ENCODE measurements at regions not wholly inside any gene's neighbourhood (a gene's known extent, or its start where the extent isn't known, plus 50 kb on each side); places are given as distances from the start of the nearest gene placed in this dataset.

DNA sequence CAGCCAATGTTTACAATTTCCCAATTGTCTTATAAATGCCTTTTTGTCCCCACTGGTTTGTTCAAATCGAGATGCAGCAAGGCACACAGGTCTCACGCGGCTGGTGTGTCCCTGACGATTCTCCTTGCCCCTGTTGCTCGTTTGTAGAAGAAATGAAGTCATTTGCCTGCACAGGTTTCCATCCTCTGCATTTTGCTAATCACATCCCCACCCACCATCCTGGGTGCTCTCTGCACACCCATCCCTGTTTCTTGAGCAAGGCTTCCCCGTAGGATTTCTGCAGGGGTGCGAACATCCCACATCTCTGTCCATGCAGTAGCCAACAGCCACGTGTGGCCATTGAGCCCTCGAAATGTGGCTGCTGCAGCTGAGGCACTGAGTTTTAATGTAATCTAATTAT is 59.8 kb upstream of the SOX1 start:
- no peak for DNase-seq

DNA sequence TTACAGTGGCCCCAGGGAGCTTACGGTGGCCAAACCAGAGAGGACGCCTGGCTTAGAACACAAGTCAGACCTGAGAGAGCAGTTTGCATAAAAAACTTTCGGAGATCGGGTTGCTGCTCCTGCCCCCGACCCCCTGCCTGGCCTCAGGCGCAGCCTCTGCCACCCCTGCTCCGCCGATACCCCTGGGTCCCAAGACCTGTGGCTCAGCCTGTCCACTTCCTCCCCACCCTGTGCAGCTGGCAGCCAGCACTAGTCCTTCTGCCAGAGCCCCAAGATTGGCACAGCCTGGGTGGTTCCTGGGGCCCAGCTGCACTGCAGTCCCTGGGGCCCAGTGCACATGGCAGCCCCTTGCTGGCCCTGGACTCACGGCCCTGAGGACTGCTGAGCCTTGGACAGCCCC is 56.2 kb upstream of the SOX1 start:
- DNase-seq = no peak

DNA sequence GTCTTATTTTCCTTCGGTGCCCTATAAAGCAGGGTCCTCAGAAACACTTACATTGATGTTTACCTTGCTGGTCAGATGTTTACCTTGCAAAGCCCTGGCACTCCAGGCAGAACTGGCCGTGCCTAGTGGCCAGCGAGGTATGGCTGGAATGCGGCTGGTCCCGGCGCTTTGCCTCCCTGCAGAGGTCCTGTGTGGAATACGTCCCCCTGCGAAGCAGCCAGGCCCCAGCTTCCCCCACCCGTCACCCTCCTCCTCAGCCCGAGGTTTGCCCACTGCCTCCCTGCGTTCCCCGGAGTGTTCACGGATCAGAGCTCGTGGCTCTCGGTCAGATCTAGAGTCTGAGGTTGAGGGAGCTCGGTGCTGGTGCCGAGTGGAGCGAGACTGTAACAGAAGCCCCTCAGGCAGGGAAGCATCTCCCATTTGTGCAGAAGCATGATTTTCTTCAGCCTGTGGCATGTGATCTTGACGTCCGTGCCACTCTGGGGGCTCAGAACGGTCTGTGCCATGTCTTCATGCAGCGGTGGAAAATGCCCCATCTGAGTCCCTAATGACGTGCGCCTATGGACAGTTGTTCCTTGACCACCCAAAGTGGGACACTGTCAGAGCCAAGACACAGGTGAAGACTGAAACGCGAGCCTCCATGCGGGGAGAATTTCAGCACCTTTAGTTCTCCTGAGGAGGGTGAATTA is 54.8 kb upstream of the SOX1 start:
- no peak for DNase-seq

DNA sequence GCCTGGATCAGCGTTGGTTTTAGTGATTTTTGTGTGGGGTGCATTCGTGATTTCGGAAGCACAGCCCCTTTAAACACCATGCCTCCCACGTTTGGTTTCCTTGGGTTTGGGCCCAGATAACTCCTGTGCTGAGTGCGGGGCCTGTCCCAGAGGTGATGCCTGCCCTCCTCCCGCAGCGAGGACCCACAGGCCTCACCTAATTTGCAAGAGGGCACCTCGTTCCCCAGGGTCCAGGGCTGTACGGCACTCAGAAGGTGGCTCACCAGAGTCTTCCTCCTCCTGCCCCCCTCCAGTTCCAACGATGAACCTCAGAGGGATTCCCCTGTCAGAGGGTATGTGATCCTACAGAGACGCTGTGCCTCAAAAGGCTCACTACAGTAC is 54.3 kb upstream of the SOX1 start:
- DNase-seq = no peak

DNA sequence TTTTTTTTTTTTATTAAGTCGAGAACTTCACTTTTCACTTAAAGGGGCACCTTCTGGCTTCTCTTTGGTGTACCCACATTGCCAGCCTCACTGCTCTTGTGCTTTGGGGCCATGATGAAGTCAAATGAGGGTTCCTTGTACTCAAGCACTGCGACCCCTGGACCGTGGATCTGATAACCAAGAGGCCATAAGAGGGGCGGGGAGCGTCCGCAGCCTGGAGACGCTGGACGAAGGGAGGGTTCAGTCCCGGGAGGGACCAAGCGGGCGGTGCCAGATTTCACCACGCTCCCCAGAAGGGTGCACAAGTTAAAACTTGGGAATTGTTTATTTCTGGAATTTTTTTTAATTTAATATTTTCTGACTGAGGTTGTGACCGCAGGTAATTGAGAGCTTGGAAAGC is 53.3 kb upstream of the SOX1 start:
- DNase-seq = no peak

DNA sequence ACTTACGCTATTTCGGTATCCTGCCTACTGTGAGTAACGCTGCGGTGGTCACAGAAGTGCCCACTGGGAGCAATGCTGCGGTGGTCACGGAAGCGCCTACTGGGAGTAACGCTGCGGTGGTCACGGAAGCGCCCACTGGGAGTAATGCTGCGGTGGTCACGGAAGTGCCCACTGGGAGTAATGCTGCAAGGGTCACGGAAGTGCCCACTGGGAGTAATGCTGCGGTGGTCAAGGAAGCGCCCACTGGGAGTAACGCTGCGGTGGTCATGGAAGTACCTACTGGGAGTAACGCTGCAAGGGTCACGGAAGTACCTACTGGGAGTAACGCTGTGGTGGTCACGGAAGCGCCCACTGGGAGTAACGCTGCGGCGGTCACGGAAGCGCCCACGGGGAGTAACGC is 52.1 kb upstream of the SOX1 start:
- DNase-seq = no peak
